Adrenal gland (tissue), 5 donors: ENCODE measurements at regions not wholly inside any gene's neighbourhood (a gene's known extent, or its start where the extent isn't known, plus 50 kb on each side); places are given as distances from the start of the nearest gene placed in this dataset.

Source experiments
- CTCF ChIP-seq, 6 experiments: fragments of 450-650 bp in 4 of 6; fragments of 200-600 bp in 2 of 6; sonication (generic) in 1 of 6; IDR thresholded peaks; 1 replicate in 5 of 6; 2 replicates in 1 of 6; pipeline versions ENCODE4 v1.5.1 to v1.8.0; 2016 to 2021; ENCODE audit warnings: antibody characterized with exemption in 6 of 6, mild to moderate bottlenecking in 2 of 6, moderate library complexity in 1 of 6
- POLR2A ChIP-seq, 2 donors: fragments of 450-650 bp; IDR thresholded peaks; one replicate each; pipeline ENCODE4 v1.6.1; 2017; ENCODE audit warnings: antibody characterized with exemption in 2 of 2, mild to moderate bottlenecking in 2 of 2, moderate library complexity in 1 of 2
- donor health status: DM: no; HTN: no; CAD: no.

GRCh38 chr21:32101277-32101676 lies 177.6 kb downstream of the MIS18A start:
- TF ChIP-seq CTCF (IDR thresholded peaks at IDR 0.05) (no peak), POLR2A (IDR thresholded peaks at IDR 0.05) (no peak)
